Tongue (tissue), 1 donor: ENCODE measurements at regions not wholly inside any gene's neighbourhood (a gene's known extent, or its start where the extent isn't known, plus 50 kb on each side); places are given as distances from the start of the nearest gene placed in this dataset.

Experiments used
- DNase-seq: peaks from one replicate; pipeline ENCODE4 v3.0.0-alpha.2; 2015

GRCh38 chr10:117424883-117425649 is 49.8 kb upstream of the PDZD8 start:
- DNase-seq: no peak
